Lung (tissue), 12 donors: ENCODE measurements at regions not wholly inside any gene's neighbourhood (a gene's known extent, or its start where the extent isn't known, plus 50 kb on each side); places are given as distances from the start of the nearest gene placed in this dataset. TPM values are rescaled to one million over a fixed set of nuclear protein-coding genes. Genes with fewer than 3 reads are reported as not detected.

ENCODE experiments used
- ATAC-seq: fragments of 200-7000 bp; cut with Tn5 transposase; one replicate; pipeline ENCODE4 v1.9.1; 2020; ENCODE audit warnings: moderate number of reproducible peaks; ENCODE audit not compliant: insufficient read depth, low FRiP score
- DNase-seq, 3 donors: peaks; one replicate each; pipeline ENCODE4 v3.0.0-alpha.2; 2013 to 2017
- H3K27ac ChIP-seq, 2 donors: one replicate each; pipeline ENCODE4 v1.5.1; 2013; ENCODE audit warnings: mild to moderate bottlenecking in 2 of 2, moderate library complexity in 2 of 2, control low read depth in 1 of 2, inconsistent platforms in 1 of 2, low read depth in 1 of 2, low read length in 1 of 2
- H3K27me3 ChIP-seq, 3 donors: one replicate each; pipeline ENCODE4 v1.5.1; 2013; ENCODE audit warnings: low read length in 2 of 3; ENCODE audit not compliant: control insufficient read depth in 3 of 3, insufficient read depth in 3 of 3
- H3K36me3 ChIP-seq, 4 donors: one replicate each; pipeline ENCODE4 v1.5.1; 2013; ENCODE audit warnings: low read length in 4 of 4, mild to moderate bottlenecking in 1 of 4, moderate library complexity in 1 of 4; ENCODE audit not compliant: control insufficient read depth in 4 of 4, insufficient read depth in 4 of 4
- H3K4me1 ChIP-seq, 5 donors: one replicate each; pipeline ENCODE4 v1.5.1; 2013; ENCODE audit warnings: low read length in 5 of 5, mild to moderate bottlenecking in 2 of 5, moderate library complexity in 1 of 5; ENCODE audit not compliant: control insufficient read depth in 5 of 5, insufficient read depth in 5 of 5
- H3K4me3 ChIP-seq: one replicate; pipeline ENCODE4 v1.5.1; 2013; ENCODE audit warnings: mild to moderate bottlenecking, control low read depth, moderate library complexity
- H3K9ac ChIP-seq, 2 donors: one replicate each; pipeline ENCODE4 v1.5.1; 2013; ENCODE audit warnings: low read length in 2 of 2, control low read depth in 1 of 2; ENCODE audit not compliant: insufficient read depth in 1 of 2
- H3K9me3 ChIP-seq, 4 donors: one replicate each; pipeline ENCODE4 v1.5.1; 2013; ENCODE audit warnings: low read length in 3 of 4, mild to moderate bottlenecking in 1 of 4, moderate library complexity in 1 of 4; ENCODE audit not compliant: control insufficient read depth in 4 of 4, insufficient read depth in 3 of 4
- WGBS, 2 donors: extraction: QIAGEN DNeasy Blood & Tissue Kit; methylation state at CpG; one replicate each; pipeline ENCODE4 v1.1.7; 2013; 5-methylcytosine and 5-hydroxymethylcytosine counted together
- small RNA-seq: library from RNA; depleted of rRNA; stranded (forward); fragments of <200 nt; gene quantifications from one replicate; pipeline ENCODE3, GENCODE V24; 2014; ENCODE audit warnings: low replicate concordance
- TF ChIP-seq, protein P1 (sequence below): IDR thresholded peaks from 2 replicates; pipeline ENCODE4 v1.5.1; 2012; ENCODE audit warnings: mild to moderate bottlenecking; ENCODE audit errors: control extremely low read depth, extremely low read depth
- donor health status: control.
- donor health status: control.
- donor health status: Bipolar disorder and iron deficiency.
- donor health status: healthy.
- donor health status: DM: yes; HTN: yes; CAD: no.

DNA sequence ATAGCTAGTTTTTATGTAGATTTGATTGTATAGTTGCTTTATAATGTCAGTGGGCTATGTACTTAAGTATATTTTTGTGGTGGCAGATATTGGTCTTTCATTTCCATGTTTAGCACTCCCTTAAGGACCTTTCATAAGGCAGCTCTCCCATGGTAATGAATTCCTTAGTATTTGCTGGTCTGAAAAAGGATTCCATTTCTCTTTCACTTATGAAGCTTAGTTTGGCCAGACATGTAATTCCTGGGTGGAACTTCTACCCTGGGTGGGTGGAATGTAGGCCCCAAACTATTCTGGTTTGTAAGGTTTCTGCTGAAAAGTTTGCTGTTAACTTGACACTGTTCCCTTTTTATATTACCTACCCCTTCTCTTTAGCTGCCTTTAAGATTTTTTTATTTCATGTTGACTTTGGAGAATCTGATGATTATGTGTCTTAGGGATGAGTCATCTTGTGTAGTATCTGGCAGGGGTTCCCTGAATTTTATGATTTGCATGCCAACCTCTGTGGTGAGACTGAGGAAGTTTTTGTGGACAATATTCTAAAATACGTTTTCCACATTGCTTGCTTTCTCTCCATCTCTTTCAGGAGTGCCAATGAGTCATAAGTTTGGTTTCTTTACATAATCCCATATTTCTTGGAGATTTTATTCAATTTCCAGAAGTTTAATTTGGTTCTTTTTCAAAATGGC, 65.4 kb upstream of the VRK2 start:
- Histone ChIP-seq H3K4me1 (no peaks in the 10 kb centered on the region), H3K9ac (no peak overlapping the region), H3K4me3 (no peak overlapping the region), H3K27me3 (no peaks in the 10 kb centered on the region), H3K27ac (no peak overlapping the region), H3K36me3 (no peaks in the 10 kb centered on the region), H3K9me3 (no peaks in the 10 kb centered on the region)
- 76% methylated on average over 1 of the region's 1 CpG for WGBS, 2 donors
- DNase-seq (no peak), ATAC-seq (no peak)
- TF ChIP-seq, protein P1, sequence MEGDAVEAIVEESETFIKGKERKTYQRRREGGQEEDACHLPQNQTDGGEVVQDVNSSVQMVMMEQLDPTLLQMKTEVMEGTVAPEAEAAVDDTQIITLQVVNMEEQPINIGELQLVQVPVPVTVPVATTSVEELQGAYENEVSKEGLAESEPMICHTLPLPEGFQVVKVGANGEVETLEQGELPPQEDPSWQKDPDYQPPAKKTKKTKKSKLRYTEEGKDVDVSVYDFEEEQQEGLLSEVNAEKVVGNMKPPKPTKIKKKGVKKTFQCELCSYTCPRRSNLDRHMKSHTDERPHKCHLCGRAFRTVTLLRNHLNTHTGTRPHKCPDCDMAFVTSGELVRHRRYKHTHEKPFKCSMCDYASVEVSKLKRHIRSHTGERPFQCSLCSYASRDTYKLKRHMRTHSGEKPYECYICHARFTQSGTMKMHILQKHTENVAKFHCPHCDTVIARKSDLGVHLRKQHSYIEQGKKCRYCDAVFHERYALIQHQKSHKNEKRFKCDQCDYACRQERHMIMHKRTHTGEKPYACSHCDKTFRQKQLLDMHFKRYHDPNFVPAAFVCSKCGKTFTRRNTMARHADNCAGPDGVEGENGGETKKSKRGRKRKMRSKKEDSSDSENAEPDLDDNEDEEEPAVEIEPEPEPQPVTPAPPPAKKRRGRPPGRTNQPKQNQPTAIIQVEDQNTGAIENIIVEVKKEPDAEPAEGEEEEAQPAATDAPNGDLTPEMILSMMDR: no peak

DNA sequence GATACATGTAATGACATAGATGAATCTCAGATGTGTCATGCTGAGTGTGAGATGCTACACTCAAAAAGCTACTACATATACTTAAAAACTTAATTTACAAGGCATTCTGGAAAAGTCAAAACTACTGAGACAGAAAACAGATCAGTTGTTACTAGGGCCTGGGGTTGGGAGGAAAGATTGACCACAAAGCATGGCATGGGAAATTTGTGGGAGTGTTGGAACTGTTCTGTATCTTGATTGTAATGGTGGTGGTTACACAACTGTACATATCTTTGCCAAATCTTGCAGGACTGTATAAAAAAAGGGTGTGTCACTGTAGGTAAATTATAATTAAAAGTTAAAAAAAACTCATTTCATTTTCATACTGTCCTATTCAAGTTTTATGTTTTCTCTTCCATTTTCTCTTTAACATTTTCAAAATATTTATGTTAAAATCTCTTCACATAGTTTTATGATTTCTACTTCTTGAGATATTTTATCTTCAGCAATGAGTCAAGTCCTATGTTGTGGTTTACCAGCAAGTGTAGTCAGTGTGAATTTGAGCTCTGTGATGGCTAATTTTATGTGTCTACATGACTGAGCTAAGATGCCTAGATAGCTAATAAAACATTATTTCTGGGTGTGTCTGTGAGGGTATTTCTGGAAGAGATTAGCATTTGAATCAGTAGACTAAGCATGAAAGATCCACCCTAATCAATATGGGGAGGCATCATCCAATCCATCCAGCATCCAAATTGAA, 58.6 kb upstream of the VRK2 start:
- Histone ChIP-seq H3K9ac (no peak overlapping the region), H3K4me1 (no peaks in the 10 kb centered on the region), H3K27ac (no peak overlapping the region), H3K36me3 (no peaks in the 10 kb centered on the region), H3K4me3 (no peak overlapping the region), H3K27me3 (no peaks in the 10 kb centered on the region), H3K9me3 (no peaks in the 10 kb centered on the region)
- no peak for ATAC-seq
- no peak for DNase-seq
- TF ChIP-seq, protein P1: no peak

DNA sequence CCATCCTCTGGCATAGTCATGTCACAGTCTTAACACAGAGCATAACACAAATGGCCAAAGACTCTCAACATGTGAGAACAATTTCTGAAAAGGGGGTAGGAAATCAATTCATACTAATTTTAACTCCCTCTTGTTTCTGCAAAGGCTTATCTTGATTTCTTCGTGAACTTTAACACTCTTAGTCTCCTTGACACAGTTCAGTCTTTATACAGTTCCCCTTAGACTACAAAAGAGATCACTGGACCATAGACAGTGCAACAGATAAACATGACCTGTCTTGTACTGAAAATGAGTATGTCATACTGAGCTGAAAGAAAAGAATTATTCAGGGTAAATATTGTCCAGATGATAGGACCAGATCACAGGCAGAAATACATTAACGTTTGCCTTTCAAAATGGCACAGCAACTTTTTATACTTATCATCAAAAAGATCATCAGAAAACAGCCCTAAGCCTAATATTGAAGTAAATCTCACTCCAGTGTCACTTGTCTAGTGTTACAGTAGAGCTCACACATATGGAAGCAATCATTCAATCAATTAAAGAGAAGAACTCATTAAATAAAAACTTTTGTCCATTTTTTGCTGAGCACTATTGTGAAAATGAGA, 56.4 kb upstream of the VRK2 start:
- Histone ChIP-seq H3K4me1 (no peaks in the 10 kb centered on the region), H3K27ac (no peak overlapping the region), H3K9ac (no peak overlapping the region), H3K4me3 (no peak overlapping the region), H3K27me3 (no peaks in the 10 kb centered on the region), H3K36me3 (no peaks in the 10 kb centered on the region), H3K9me3 (no peaks in the 10 kb centered on the region)
- TF ChIP-seq, protein P1: no peak
- WGBS, 2 donors: 58 to 83% methylated on average over 2 of the region's 2 CpGs
- DNase-seq: no peak
- ATAC-seq: no peak

Small RNA genes lying in the stretch of these regions (small RNA-seq; reads per million reads assigned to genes)
- not detected for gene PPIAP63
- gene RF00592: not detected
